Vagina (tissue), 2 donors: ENCODE measurements at regions not wholly inside any gene's neighbourhood (a gene's known extent, or its start where the extent isn't known, plus 50 kb on each side); places are given as distances from the start of the nearest gene placed in this dataset.

Experiments
- POLR2A ChIP-seq, 2 donors: fragments of 450-650 bp; IDR thresholded peaks; one replicate each; pipeline ENCODE4 v1.6.1; 2017; ENCODE audit warnings: antibody characterized with exemption in 2 of 2, mild to moderate bottlenecking in 2 of 2, moderate library complexity in 2 of 2
- POLR2AphosphoS5 ChIP-seq, 2 donors: sonication (generic); formaldehyde crosslinking; IDR thresholded peaks; one replicate each; pipeline ENCODE4 v1.9.0; 2017; ENCODE audit warnings: antibody characterized with exemption in 2 of 2, mild to moderate bottlenecking in 2 of 2, low read depth in 1 of 2; ENCODE audit not compliant: insufficient read depth in 1 of 2
- TF ChIP-seq, protein P1 (sequence below), 3 experiments: fragments of 450-650 bp in 2 of 3; fragments of 200-600 bp in 1 of 3; sonication (generic) in 1 of 3; IDR thresholded peaks; one replicate each; pipeline ENCODE4 v1.5.1; 2017 to 2019; ENCODE audit warnings: antibody characterized with exemption in 3 of 3, mild to moderate bottlenecking in 2 of 3, moderate library complexity in 2 of 3

GRCh38 chr22:23419171-23419570, 160.9 kb downstream of the IGLL1 start:
- TF ChIP-seq, protein P1, sequence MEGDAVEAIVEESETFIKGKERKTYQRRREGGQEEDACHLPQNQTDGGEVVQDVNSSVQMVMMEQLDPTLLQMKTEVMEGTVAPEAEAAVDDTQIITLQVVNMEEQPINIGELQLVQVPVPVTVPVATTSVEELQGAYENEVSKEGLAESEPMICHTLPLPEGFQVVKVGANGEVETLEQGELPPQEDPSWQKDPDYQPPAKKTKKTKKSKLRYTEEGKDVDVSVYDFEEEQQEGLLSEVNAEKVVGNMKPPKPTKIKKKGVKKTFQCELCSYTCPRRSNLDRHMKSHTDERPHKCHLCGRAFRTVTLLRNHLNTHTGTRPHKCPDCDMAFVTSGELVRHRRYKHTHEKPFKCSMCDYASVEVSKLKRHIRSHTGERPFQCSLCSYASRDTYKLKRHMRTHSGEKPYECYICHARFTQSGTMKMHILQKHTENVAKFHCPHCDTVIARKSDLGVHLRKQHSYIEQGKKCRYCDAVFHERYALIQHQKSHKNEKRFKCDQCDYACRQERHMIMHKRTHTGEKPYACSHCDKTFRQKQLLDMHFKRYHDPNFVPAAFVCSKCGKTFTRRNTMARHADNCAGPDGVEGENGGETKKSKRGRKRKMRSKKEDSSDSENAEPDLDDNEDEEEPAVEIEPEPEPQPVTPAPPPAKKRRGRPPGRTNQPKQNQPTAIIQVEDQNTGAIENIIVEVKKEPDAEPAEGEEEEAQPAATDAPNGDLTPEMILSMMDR (IDR thresholded peaks at IDR 0.05) = no peak
- TF ChIP-seq POLR2A (IDR thresholded peaks at IDR 0.05) (no peak), POLR2AphosphoS5 (IDR thresholded peaks at IDR 0.05; ENCODE audit: insufficient read depth in 1 of 2, low read depth in 1 of 2) (no peak)
